ENCODE measurements at regions not wholly inside any gene's neighbourhood (a gene's known extent, or its start where the extent isn't known, plus 50 kb on each side); places are given as distances from the start of the nearest gene placed in this dataset.

GRCh38 chr17:77490361-77491183 lies 349.8 kb downstream of the SEC14L1 start:
- H4K20me1 ChIP-seq (ENCODE audit: control insufficient read depth, insufficient read depth, low read depth, low read length) = peaks cover 4% of the 10 kb centered on the region
- H3K4me3 ChIP-seq (ENCODE audit: low read length) = no peak overlapping the region
- no peaks in the 10 kb centered on the region for H3K9me3 ChIP-seq (ENCODE audit: control insufficient read depth, insufficient read depth, low read length)
- no peak overlapping the region for H3K4me2 ChIP-seq (ENCODE audit: low read length)
- H3K79me2 ChIP-seq (ENCODE audit: control insufficient read depth, low read length) = peaks cover 24% of the 10 kb centered on the region
- H3F3A ChIP-seq (ENCODE audit: control insufficient read depth, insufficient read depth) = peaks cover 14% of the 10 kb centered on the region; the same call in 1 of the 2 replicates
- peaks cover 62% of the 10 kb centered on the region for H3K4me1 ChIP-seq (ENCODE audit: control insufficient read depth, low read length)
- H3K27me3 ChIP-seq (ENCODE audit: control insufficient read depth, low read length) = no peaks in the 10 kb centered on the region
- no peaks in the 10 kb centered on the region for H3K9me2 ChIP-seq (replicated peaks; ENCODE audit: control insufficient read depth, low read length)
- TF ChIP-seq, protein P1, sequence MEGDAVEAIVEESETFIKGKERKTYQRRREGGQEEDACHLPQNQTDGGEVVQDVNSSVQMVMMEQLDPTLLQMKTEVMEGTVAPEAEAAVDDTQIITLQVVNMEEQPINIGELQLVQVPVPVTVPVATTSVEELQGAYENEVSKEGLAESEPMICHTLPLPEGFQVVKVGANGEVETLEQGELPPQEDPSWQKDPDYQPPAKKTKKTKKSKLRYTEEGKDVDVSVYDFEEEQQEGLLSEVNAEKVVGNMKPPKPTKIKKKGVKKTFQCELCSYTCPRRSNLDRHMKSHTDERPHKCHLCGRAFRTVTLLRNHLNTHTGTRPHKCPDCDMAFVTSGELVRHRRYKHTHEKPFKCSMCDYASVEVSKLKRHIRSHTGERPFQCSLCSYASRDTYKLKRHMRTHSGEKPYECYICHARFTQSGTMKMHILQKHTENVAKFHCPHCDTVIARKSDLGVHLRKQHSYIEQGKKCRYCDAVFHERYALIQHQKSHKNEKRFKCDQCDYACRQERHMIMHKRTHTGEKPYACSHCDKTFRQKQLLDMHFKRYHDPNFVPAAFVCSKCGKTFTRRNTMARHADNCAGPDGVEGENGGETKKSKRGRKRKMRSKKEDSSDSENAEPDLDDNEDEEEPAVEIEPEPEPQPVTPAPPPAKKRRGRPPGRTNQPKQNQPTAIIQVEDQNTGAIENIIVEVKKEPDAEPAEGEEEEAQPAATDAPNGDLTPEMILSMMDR (IDR thresholded peaks at IDR 0.05; ENCODE audit: low read depth, low read length, poor library complexity, severe bottlenecking) = no peak
- no peak for TF ChIP-seq EZH2phosphoT487 (IDR thresholded peaks at IDR 0.05; ENCODE audit: borderline replicate concordance, low read length)
- H3K27ac ChIP-seq (ENCODE audit: low read depth, low read length) = no peak overlapping the region
- H3K36me3 ChIP-seq (ENCODE audit: control insufficient read depth, low read length) = peaks cover 95% of the 10 kb centered on the region

- Histone ChIP-seq H4K20me1 (ENCODE audit: control insufficient read depth, insufficient read depth, low read depth, low read length) (peaks cover 8% of the 10 kb centered on the region), H3K27me3 (ENCODE audit: control insufficient read depth, low read length) (no peaks in the 10 kb centered on the region), H3K27ac (ENCODE audit: low read depth, low read length) (peak overlapping the region; percentile 32), H3K4me2 (ENCODE audit: low read length) (peak overlapping the region; percentile 21; the same call in 1 of the 2 replicates), H3K4me1 (ENCODE audit: control insufficient read depth, low read length) (peaks cover 58% of the 10 kb centered on the region), H3K36me3 (ENCODE audit: control insufficient read depth, low read length) (peaks cover 95% of the 10 kb centered on the region), H3K4me3 (ENCODE audit: low read length) (no peak overlapping the region), H3F3A (ENCODE audit: control insufficient read depth, insufficient read depth) (peaks cover 19% of the 10 kb centered on the region; the same call in 1 of the 2 replicates), H3K79me2 (ENCODE audit: control insufficient read depth, low read length) (peaks cover 15% of the 10 kb centered on the region), H3K9me2 (replicated peaks; ENCODE audit: control insufficient read depth, low read length) (no peaks in the 10 kb centered on the region), H3K9me3 (ENCODE audit: control insufficient read depth, insufficient read depth, low read length) (no peaks in the 10 kb centered on the region)
- TF ChIP-seq, protein P1 (IDR thresholded peaks at IDR 0.05; ENCODE audit: low read depth, low read length, poor library complexity, severe bottlenecking) = no peak
- no peak for TF ChIP-seq EZH2phosphoT487 (IDR thresholded peaks at IDR 0.05; ENCODE audit: borderline replicate concordance, low read length)
Observed at GRCh38 chr17:77491921-77492445, 351.2 kb downstream of the SEC14L1 start.

GRCh38 chr17:77492446-77493237 lies 351.9 kb downstream of the SEC14L1 start:
- Histone ChIP-seq H4K20me1 (ENCODE audit: control insufficient read depth, insufficient read depth, low read depth, low read length) (peaks cover 13% of the 10 kb centered on the region), H3K9me3 (ENCODE audit: control insufficient read depth, insufficient read depth, low read length) (no peaks in the 10 kb centered on the region), H3K27ac (ENCODE audit: low read depth, low read length) (peak overlapping the region; percentile 32), H3K9me2 (replicated peaks; ENCODE audit: control insufficient read depth, low read length) (no peaks in the 10 kb centered on the region), H3F3A (ENCODE audit: control insufficient read depth, insufficient read depth) (peaks cover 19% of the 10 kb centered on the region; the same call in 1 of the 2 replicates), H3K27me3 (ENCODE audit: control insufficient read depth, low read length) (no peaks in the 10 kb centered on the region), H3K4me3 (ENCODE audit: low read length) (no peak overlapping the region), H3K79me2 (ENCODE audit: control insufficient read depth, low read length) (peaks cover 14% of the 10 kb centered on the region; the same call in 1 of the 2 replicates), H3K4me1 (ENCODE audit: control insufficient read depth, low read length) (peaks cover 58% of the 10 kb centered on the region), H3K36me3 (ENCODE audit: control insufficient read depth, low read length) (peaks cover 95% of the 10 kb centered on the region), H3K4me2 (ENCODE audit: low read length) (no peak overlapping the region)
- TF ChIP-seq, protein P1 (IDR thresholded peaks at IDR 0.05; ENCODE audit: low read depth, low read length, poor library complexity, severe bottlenecking) = no peak
- no peak for TF ChIP-seq EZH2phosphoT487 (IDR thresholded peaks at IDR 0.05; ENCODE audit: borderline replicate concordance, low read length)
